Keratinocyte (primary cell): ENCODE measurements at regions not wholly inside any gene's neighbourhood (a gene's known extent, or its start where the extent isn't known, plus 50 kb on each side); places are given as distances from the start of the nearest gene placed in this dataset.

Experiments used
- DNase-seq: peaks from one replicate; pipeline ENCODE4 v3.0.0-alpha.2; 2011; ENCODE audit warnings: low read depth, missing footprints, low spot score
- FAIRE-seq: peaks from 2 replicates; lab custom pipeline; 2011; peaks lifted over from hg19 to GRCh38; lab: Jason Lieb, UNC
- H2AFZ ChIP-seq: 2 replicates; pipeline ENCODE4 v1.6.0; 2012; ENCODE audit warnings: low read length, control low read depth, inconsistent platforms; ENCODE audit not compliant: control insufficient read depth
- H3K27ac ChIP-seq: 2 replicates; pipeline ENCODE4 v1.5.1; 2011; ENCODE audit warnings: low read length; ENCODE audit not compliant: control insufficient read depth, insufficient read depth
- H3K27me3 ChIP-seq: 3 replicates; pipeline ENCODE4 v1.6.0; 2011; ENCODE audit warnings: low read length; ENCODE audit not compliant: control insufficient read depth, insufficient read depth; ENCODE audit errors: extremely low read depth
- H3K36me3 ChIP-seq, 2 experiments: 2 replicates in 1 of 2; 3 replicates in 1 of 2; pipeline ENCODE4 v1.5.1; 2011; ENCODE audit warnings: low read length in 2 of 2, mild to moderate bottlenecking in 1 of 2; ENCODE audit not compliant: control insufficient read depth in 2 of 2, insufficient read depth in 2 of 2; ENCODE audit errors: extremely low read depth in 1 of 2
- H3K4me1 ChIP-seq: 3 replicates; pipeline ENCODE4 v1.5.1; 2011; ENCODE audit warnings: low read length; ENCODE audit not compliant: control insufficient read depth, insufficient read depth; ENCODE audit errors: extremely low read depth
- H3K4me2 ChIP-seq: 3 replicates; pipeline ENCODE4 v1.6.0; 2011; ENCODE audit warnings: low read depth, low read length; ENCODE audit not compliant: control insufficient read depth, insufficient read depth; ENCODE audit errors: extremely low read depth
- H3K4me3 ChIP-seq, 3 experiments: fragments of 200-600 bp in 1 of 3; sonication (generic) in 1 of 3; 2 replicates in 2 of 3; 3 replicates in 1 of 3; pipeline ENCODE4 v1.5.1; 2011 to 2016; ENCODE audit warnings: low read length in 3 of 3, mild to moderate bottlenecking in 3 of 3, control low read depth in 2 of 3, inconsistent platforms in 1 of 3, low read depth in 1 of 3, mixed read lengths in 1 of 3, mixed run types in 1 of 3, moderate library complexity in 1 of 3; ENCODE audit not compliant: control insufficient read depth in 2 of 3, insufficient read depth in 2 of 3; ENCODE audit errors: extremely low read depth in 1 of 3
- H3K79me2 ChIP-seq: 2 replicates; pipeline ENCODE4 v1.6.0; 2012; ENCODE audit warnings: low read length; ENCODE audit not compliant: control insufficient read depth, insufficient read depth
- H3K9ac ChIP-seq: 3 replicates; pipeline ENCODE4 v1.6.0; 2011; ENCODE audit warnings: low read length; ENCODE audit not compliant: control insufficient read depth, insufficient read depth; ENCODE audit errors: extremely low read depth
- H3K9me1 ChIP-seq: 3 replicates; pipeline ENCODE4 v1.6.0; 2011; ENCODE audit warnings: low read length; ENCODE audit not compliant: control insufficient read depth, insufficient read depth; ENCODE audit errors: extremely low read depth
- H3K9me3 ChIP-seq: 2 replicates; pipeline ENCODE4 v1.5.1; 2012; ENCODE audit warnings: low read depth, low read length; ENCODE audit not compliant: control insufficient read depth
- H4K20me1 ChIP-seq: 3 replicates; pipeline ENCODE4 v1.6.0; 2011; ENCODE audit warnings: low read length; ENCODE audit not compliant: control insufficient read depth, insufficient read depth; ENCODE audit errors: extremely low read depth
- CTCF ChIP-seq, 3 experiments: IDR thresholded peaks in 1 of 3; conservative IDR thresholded peaks in 1 of 3; optimal IDR thresholded peaks in 1 of 3; 2 replicates in 2 of 3; 3 replicates in 1 of 3; pipeline versions ENCODE3 to v1.5.1; 2011; ENCODE audit warnings: low read length in 3 of 3, mild to moderate bottlenecking in 3 of 3, moderate library complexity in 2 of 3, control low read depth in 1 of 3, inconsistent platforms in 1 of 3; ENCODE audit not compliant: insufficient read depth in 2 of 3; ENCODE audit errors: extremely low read depth in 1 of 3
- EZH2 ChIP-seq: IDR thresholded peaks from one replicate; pipeline ENCODE4 v1.6.1; 2012; ENCODE audit warnings: inconsistent platforms, mild to moderate bottlenecking, low read length, moderate library complexity
- dilution Hi-C: fragments of 300-500 bp; cut with MboI; formaldehyde crosslinking; loops from one replicate; pipeline ENCODE4 v1.7.0; 2020; ENCODE audit warnings: low sequenced_read_pairs; ENCODE audit not compliant: extremely low pct_ligation_motif_present

GRCh38 chr13:83714236-83714635, 168.0 kb downstream of the SLITRK1 start:
- dilution Hi-C loops, result no loop called here
- no peak for FAIRE-seq
- no peak for TF ChIP-seq EZH2
- no peak for TF ChIP-seq CTCF (optimal IDR thresholded peaks at IDR 0.05 in 1 of 3, IDR thresholded peaks at IDR 0.05 in 1 of 3, conservative IDR thresholded peaks at IDR 0.05 in 1 of 3; ENCODE audit: extremely low read depth in 1 of 3, insufficient read depth in 2 of 3, low read length in 3 of 3)

GRCh38 chr13:83710133-83710515, 172.2 kb downstream of the SLITRK1 start:
- H3K9me1 ChIP-seq, result no peaks in the 10 kb centered on the region
- H3K36me3 ChIP-seq, result no peaks in the 10 kb centered on the region
- peak overlapping the region; percentile 2 for H2AFZ ChIP-seq
- H3K9me3 ChIP-seq, result no peaks in the 10 kb centered on the region
- FAIRE-seq (no peak), DNase-seq (peak; percentile 42)
- H3K4me3 ChIP-seq, result no peak overlapping the region
- H3K27ac ChIP-seq, result peak overlapping the region; percentile 29
- H3K9ac ChIP-seq, result no peak overlapping the region
- H3K27me3 ChIP-seq, result no peaks in the 10 kb centered on the region
- no peaks in the 10 kb centered on the region for H3K79me2 ChIP-seq
- peak overlapping the region; percentile 39 for H3K4me2 ChIP-seq
- no peaks in the 10 kb centered on the region for H4K20me1 ChIP-seq
- TF ChIP-seq EZH2, result no peak
- no peak for TF ChIP-seq CTCF (optimal IDR thresholded peaks at IDR 0.05 in 1 of 3, IDR thresholded peaks at IDR 0.05 in 1 of 3, conservative IDR thresholded peaks at IDR 0.05 in 1 of 3; ENCODE audit: extremely low read depth in 1 of 3, insufficient read depth in 2 of 3, low read length in 3 of 3)
- H3K4me1 ChIP-seq, result peaks cover 10% of the 10 kb centered on the region
- dilution Hi-C loops, result no loop called here

More at GRCh38 chr13:83714236-83714635, 168.0 kb downstream of the SLITRK1 start:
- H2AFZ ChIP-seq, result no peak overlapping the region
- H4K20me1 ChIP-seq, result no peaks in the 10 kb centered on the region
- H3K9me3 ChIP-seq, result no peaks in the 10 kb centered on the region
- H3K4me1 ChIP-seq, result peaks cover 10% of the 10 kb centered on the region
- no peaks in the 10 kb centered on the region for H3K36me3 ChIP-seq
- no peak for DNase-seq
- H3K9ac ChIP-seq, result no peak overlapping the region
- H3K4me2 ChIP-seq, result no peak overlapping the region
- no peak overlapping the region for H3K4me3 ChIP-seq
- no peaks in the 10 kb centered on the region for H3K9me1 ChIP-seq
- H3K27ac ChIP-seq, result no peak overlapping the region
- no peaks in the 10 kb centered on the region for H3K79me2 ChIP-seq
- H3K27me3 ChIP-seq, result no peaks in the 10 kb centered on the region
